ENCODE measurements at regions not wholly inside any gene's neighbourhood (a gene's known extent, or its start where the extent isn't known, plus 50 kb on each side); places are given as distances from the start of the nearest gene placed in this dataset.

DNA sequence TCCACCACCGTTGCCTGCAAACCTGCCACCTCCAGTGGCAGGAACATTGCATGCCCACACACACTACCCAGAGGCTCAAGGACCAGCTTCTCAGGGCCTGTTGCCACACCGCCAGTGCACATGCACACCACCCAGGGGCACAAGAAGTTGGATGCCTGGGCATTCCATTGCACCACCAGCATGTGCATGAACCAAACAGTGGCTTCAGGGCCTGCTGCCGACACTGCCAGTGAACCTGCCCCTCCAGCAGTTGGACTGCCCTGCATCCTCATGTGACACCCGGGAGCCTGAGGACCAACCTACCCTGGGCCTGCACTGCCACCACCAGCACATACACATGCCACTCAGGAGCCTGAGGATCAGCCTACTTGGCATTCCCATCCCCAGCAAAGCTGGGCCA, 303.7 kb downstream of the KCNJ2 start:
- no peaks in the 10 kb centered on the region for H3K9me3 ChIP-seq (ENCODE audit: control insufficient read depth in 2 of 3, insufficient read depth in 1 of 3, low read length in 3 of 3)
- intact Hi-C loops (cut with DNase I), result no loop called here
- no peak overlapping the region for H3K4me3 ChIP-seq (ENCODE audit: low read length in 3 of 3)
- H3K4me1 ChIP-seq (ENCODE audit: control insufficient read depth in 2 of 3, insufficient read depth in 2 of 3, low read depth in 1 of 3, low read length in 3 of 3), result no peaks in the 10 kb centered on the region
- no peak overlapping the region for H3K9ac ChIP-seq (ENCODE audit: low read length in 3 of 3)
- TF ChIP-seq, protein P1, sequence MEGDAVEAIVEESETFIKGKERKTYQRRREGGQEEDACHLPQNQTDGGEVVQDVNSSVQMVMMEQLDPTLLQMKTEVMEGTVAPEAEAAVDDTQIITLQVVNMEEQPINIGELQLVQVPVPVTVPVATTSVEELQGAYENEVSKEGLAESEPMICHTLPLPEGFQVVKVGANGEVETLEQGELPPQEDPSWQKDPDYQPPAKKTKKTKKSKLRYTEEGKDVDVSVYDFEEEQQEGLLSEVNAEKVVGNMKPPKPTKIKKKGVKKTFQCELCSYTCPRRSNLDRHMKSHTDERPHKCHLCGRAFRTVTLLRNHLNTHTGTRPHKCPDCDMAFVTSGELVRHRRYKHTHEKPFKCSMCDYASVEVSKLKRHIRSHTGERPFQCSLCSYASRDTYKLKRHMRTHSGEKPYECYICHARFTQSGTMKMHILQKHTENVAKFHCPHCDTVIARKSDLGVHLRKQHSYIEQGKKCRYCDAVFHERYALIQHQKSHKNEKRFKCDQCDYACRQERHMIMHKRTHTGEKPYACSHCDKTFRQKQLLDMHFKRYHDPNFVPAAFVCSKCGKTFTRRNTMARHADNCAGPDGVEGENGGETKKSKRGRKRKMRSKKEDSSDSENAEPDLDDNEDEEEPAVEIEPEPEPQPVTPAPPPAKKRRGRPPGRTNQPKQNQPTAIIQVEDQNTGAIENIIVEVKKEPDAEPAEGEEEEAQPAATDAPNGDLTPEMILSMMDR (IDR thresholded peaks at IDR 0.05; ENCODE audit: borderline replicate concordance, extremely low read depth, insufficient read depth), result no peak
- H3K27ac ChIP-seq (ENCODE audit: low read depth in 2 of 2, low read length in 2 of 2), result no peak overlapping the region
- no peaks in the 10 kb centered on the region for H3K36me3 ChIP-seq (ENCODE audit: control insufficient read depth in 2 of 3, insufficient read depth in 3 of 3, low read length in 3 of 3)
- no peaks in the 10 kb centered on the region for H3K27me3 ChIP-seq (ENCODE audit: control insufficient read depth, insufficient read depth, low read length)
- FAIRE-seq (no peak), DNase-seq (peak in 1 of 5 donors; percentile 58)

DNA sequence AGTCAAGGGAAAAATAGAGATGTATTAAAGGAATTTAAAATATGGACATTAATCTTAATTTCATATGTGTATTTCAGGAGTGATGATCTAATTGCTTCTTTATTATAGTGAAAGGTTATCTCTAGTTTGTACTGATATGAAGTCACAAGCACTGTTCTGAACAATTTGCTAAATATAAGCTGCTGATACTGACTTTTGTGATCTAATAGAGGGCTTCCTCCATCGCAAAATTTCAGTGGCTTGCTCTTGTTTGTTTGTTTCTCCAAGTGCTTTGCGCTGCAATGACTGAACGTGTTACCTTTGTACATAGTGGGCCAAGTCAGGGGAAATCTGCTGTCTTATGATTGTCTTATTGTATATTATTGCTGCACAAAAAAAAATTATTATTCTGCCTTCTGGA, 307.0 kb downstream of the KCNJ2 start:
- H3K9ac ChIP-seq (ENCODE audit: low read length in 3 of 3), result no peak overlapping the region
- H3K4me1 ChIP-seq (ENCODE audit: control insufficient read depth in 2 of 3, insufficient read depth in 2 of 3, low read depth in 1 of 3, low read length in 3 of 3), result no peaks in the 10 kb centered on the region
- DNase-seq (no peak), FAIRE-seq (no peak)
- no peak overlapping the region for H3K4me3 ChIP-seq (ENCODE audit: low read length in 3 of 3)
- TF ChIP-seq, protein P1 (IDR thresholded peaks at IDR 0.05; ENCODE audit: borderline replicate concordance, extremely low read depth, insufficient read depth), result no peak
- no peak overlapping the region for H3K27ac ChIP-seq (ENCODE audit: low read depth in 2 of 2, low read length in 2 of 2)
- no peaks in the 10 kb centered on the region for H3K9me3 ChIP-seq (ENCODE audit: control insufficient read depth in 2 of 3, insufficient read depth in 1 of 3, low read length in 3 of 3)
- intact Hi-C loops (cut with DNase I), result no loop called here
- H3K36me3 ChIP-seq (ENCODE audit: control insufficient read depth in 2 of 3, insufficient read depth in 3 of 3, low read length in 3 of 3), result no peaks in the 10 kb centered on the region
- no peaks in the 10 kb centered on the region for H3K27me3 ChIP-seq (ENCODE audit: control insufficient read depth, insufficient read depth, low read length)

DNA sequence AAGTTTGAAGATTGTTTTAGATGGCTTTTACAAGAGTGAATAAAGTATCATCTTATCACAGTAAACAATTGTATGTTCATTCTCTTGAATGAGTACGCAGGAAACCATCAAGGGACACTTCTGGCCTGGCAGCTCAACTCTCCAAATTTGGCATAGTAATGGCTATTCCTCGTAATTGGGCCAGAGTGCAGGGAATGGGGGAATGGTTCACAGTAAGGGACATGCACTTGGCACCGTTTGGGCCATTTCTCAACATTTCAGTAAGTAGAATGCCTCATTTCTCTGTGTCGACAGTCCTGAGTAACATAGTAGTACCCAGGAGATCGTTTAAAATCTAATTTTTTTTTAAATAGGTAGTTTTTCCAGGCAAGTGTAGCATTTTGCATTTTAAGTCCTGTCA, 309.6 kb downstream of the KCNJ2 start:
- no peaks in the 10 kb centered on the region for H3K36me3 ChIP-seq (ENCODE audit: control insufficient read depth in 2 of 3, insufficient read depth in 3 of 3, low read length in 3 of 3)
- TF ChIP-seq, protein P1 (IDR thresholded peaks at IDR 0.05; ENCODE audit: borderline replicate concordance, extremely low read depth, insufficient read depth), result no peak
- H3K9me3 ChIP-seq (ENCODE audit: control insufficient read depth in 2 of 3, insufficient read depth in 1 of 3, low read length in 3 of 3), result no peaks in the 10 kb centered on the region
- no peak overlapping the region for H3K27ac ChIP-seq (ENCODE audit: low read depth in 2 of 2, low read length in 2 of 2)
- intact Hi-C loops (cut with DNase I), result no loop called here
- no peaks in the 10 kb centered on the region for H3K27me3 ChIP-seq (ENCODE audit: control insufficient read depth, insufficient read depth, low read length)
- no peak for DNase-seq
- no peaks in the 10 kb centered on the region for H3K4me1 ChIP-seq (ENCODE audit: control insufficient read depth in 2 of 3, insufficient read depth in 2 of 3, low read depth in 1 of 3, low read length in 3 of 3)
- no peak overlapping the region for H3K4me3 ChIP-seq (ENCODE audit: low read length in 3 of 3)
- FAIRE-seq, result no peak
- no peak overlapping the region for H3K9ac ChIP-seq (ENCODE audit: low read length in 3 of 3)

DNA sequence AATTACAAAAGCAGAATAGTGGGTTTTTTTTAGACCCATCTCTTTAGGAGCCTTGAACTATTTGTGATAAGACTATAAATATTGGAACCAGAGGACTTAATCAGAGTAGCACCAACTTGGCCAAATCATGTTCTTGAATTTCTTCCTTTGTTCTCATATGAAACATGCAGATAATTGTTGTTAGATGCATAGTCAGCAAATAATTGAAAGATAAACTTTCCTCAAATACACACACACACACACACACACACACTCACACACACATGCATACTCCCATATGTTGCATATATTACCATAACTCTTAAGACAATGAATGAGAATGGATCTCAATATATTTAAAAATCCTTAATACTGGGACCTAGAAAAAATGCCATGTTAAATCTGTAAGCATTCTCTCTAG, 310.4 kb downstream of the KCNJ2 start:
- DNase-seq (no peak), FAIRE-seq (no peak)
- H3K4me1 ChIP-seq (ENCODE audit: control insufficient read depth in 2 of 3, insufficient read depth in 2 of 3, low read depth in 1 of 3, low read length in 3 of 3), result no peaks in the 10 kb centered on the region
- intact Hi-C loops (cut with DNase I), result no loop called here
- H3K36me3 ChIP-seq (ENCODE audit: control insufficient read depth in 2 of 3, insufficient read depth in 3 of 3, low read length in 3 of 3), result no peaks in the 10 kb centered on the region
- H3K27me3 ChIP-seq (ENCODE audit: control insufficient read depth, insufficient read depth, low read length), result no peaks in the 10 kb centered on the region
- TF ChIP-seq, protein P1 (IDR thresholded peaks at IDR 0.05; ENCODE audit: borderline replicate concordance, extremely low read depth, insufficient read depth), result no peak
- no peak overlapping the region for H3K9ac ChIP-seq (ENCODE audit: low read length in 3 of 3)
- no peaks in the 10 kb centered on the region for H3K9me3 ChIP-seq (ENCODE audit: control insufficient read depth in 2 of 3, insufficient read depth in 1 of 3, low read length in 3 of 3)
- no peak overlapping the region for H3K4me3 ChIP-seq (ENCODE audit: low read length in 3 of 3)
- H3K27ac ChIP-seq (ENCODE audit: low read depth in 2 of 2, low read length in 2 of 2), result no peak overlapping the region

All from kidney (tissue), 13 donors.